Smooth muscle cell (in vitro differentiated cells): ENCODE measurements at regions not wholly inside any gene's neighbourhood (a gene's known extent, or its start where the extent isn't known, plus 50 kb on each side); places are given as distances from the start of the nearest gene placed in this dataset.

Experiments used
- DNase-seq: peaks from one replicate; lab custom pipeline; 2025; ENCODE audit not compliant: unreplicated experiment; lab: John Stamatoyannopoulos, UW
- H2AFZ ChIP-seq: fragments of 200-600 bp; sonication (generic); 2 replicates; pipeline ENCODE4 v1.6.0; 2016; ENCODE audit warnings: antibody characterized with exemption, low read depth, mild to moderate bottlenecking
- H3F3A ChIP-seq: fragments of 200-600 bp; sonication (generic); 2 replicates; pipeline ENCODE4 v1.6.0; 2017; ENCODE audit warnings: antibody characterized with exemption, low read depth
- H3K27ac ChIP-seq: fragments of 200-600 bp; sonication (generic); 2 replicates; pipeline ENCODE4 v1.5.1; 2016; ENCODE audit warnings: low read depth, mild to moderate bottlenecking
- H3K27me3 ChIP-seq: fragments of 200-600 bp; sonication (generic); 2 replicates; pipeline ENCODE4 v1.6.1; 2016; ENCODE audit warnings: low read depth, mild to moderate bottlenecking
- H3K36me3 ChIP-seq: fragments of 200-600 bp; sonication (generic); 2 replicates; pipeline ENCODE4 v1.5.1; 2016; ENCODE audit warnings: low read depth
- H3K4me1 ChIP-seq: fragments of 200-600 bp; sonication (generic); 2 replicates; pipeline ENCODE4 v1.5.1; 2016; ENCODE audit warnings: low read depth
- H3K4me2 ChIP-seq: fragments of 200-600 bp; sonication (generic); 2 replicates; pipeline ENCODE4 v1.6.0; 2016; ENCODE audit warnings: mild to moderate bottlenecking
- H3K4me3 ChIP-seq: fragments of 200-600 bp; sonication (generic); 2 replicates; pipeline ENCODE4 v1.5.1; 2016; ENCODE audit warnings: mild to moderate bottlenecking
- H3K79me2 ChIP-seq: fragments of 200-600 bp; sonication (generic); 2 replicates; pipeline ENCODE4 v1.6.0; 2016; ENCODE audit warnings: low read depth, mild to moderate bottlenecking
- H3K9ac ChIP-seq: fragments of 200-600 bp; sonication (generic); 2 replicates; pipeline ENCODE4 v1.6.0; 2016; ENCODE audit warnings: low read depth
- H3K9me3 ChIP-seq: fragments of 200-600 bp; sonication (generic); replicated peaks from 2 replicates; pipeline ENCODE4 v1.5.1; 2016; ENCODE audit warnings: low read depth
- H4K20me1 ChIP-seq: fragments of 200-600 bp; sonication (generic); 2 replicates; pipeline ENCODE4 v1.6.0; 2016; ENCODE audit warnings: low read depth
- CTCF ChIP-seq: fragments of 200-600 bp; sonication (generic); IDR thresholded peaks from 2 replicates; pipeline ENCODE4 v1.5.1; 2017; ENCODE audit warnings: borderline replicate concordance, mild to moderate bottlenecking, antibody characterized with exemption; ENCODE audit not compliant: insufficient read depth, poor library complexity, severe bottlenecking
- WGBS: methylation state at CpG from one replicate; pipeline ENCODE4 v1.1.7; 2016; ENCODE audit warnings: low lambda C conversion rate; 5-methylcytosine and 5-hydroxymethylcytosine counted together

- H3K27ac ChIP-seq, result peak overlapping the region; percentile 83
- H3K36me3 ChIP-seq, result no peaks in the 10 kb centered on the region
- peaks cover 16% of the 10 kb centered on the region for H3K4me1 ChIP-seq
- H3K4me2 ChIP-seq, result no peak overlapping the region
- DNase-seq, result no peak
- H3K9ac ChIP-seq, result no peak overlapping the region
- H3F3A ChIP-seq, result peaks cover 3% of the 10 kb centered on the region
- no peaks in the 10 kb centered on the region for H3K27me3 ChIP-seq
- no peak for TF ChIP-seq CTCF
- no peaks in the 10 kb centered on the region for H3K79me2 ChIP-seq
- WGBS, result 78% methylated on average over 4 of the region's 4 CpGs
- no peaks in the 10 kb centered on the region for H4K20me1 ChIP-seq
- no peaks in the 10 kb centered on the region for H3K9me3 ChIP-seq
- no peak overlapping the region for H3K4me3 ChIP-seq
- H2AFZ ChIP-seq, result no peak overlapping the region
These were observed 401.9 kb downstream of the ZSWIM6 start for GRCh38 chr5:61734001-61734400.

DNA sequence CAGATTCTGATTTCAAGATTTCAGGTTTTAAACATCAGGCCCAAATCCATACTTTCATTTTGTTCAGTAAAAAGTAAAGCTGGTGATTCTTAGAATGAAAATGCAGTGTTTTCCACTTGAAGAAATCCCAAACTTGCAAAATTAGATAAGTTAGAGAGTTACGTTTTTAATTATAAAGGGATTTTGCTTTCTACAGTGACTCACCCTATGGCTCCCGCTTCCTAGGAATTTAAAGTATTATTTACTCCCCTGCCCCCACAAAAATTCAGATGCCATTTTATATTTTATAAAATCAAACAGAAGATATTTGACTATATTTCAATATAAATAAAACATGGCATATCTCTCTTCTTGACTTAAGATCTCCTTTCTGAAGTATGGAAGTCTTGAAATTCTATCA lies 402.9 kb downstream of the ZSWIM6 start:
- H3K4me1 ChIP-seq, result peaks cover 16% of the 10 kb centered on the region
- H4K20me1 ChIP-seq, result no peaks in the 10 kb centered on the region
- 4% methylated on average over 2 of the region's 2 CpGs for WGBS
- no peak for TF ChIP-seq CTCF
- no peaks in the 10 kb centered on the region for H3K36me3 ChIP-seq
- H3K9ac ChIP-seq, result peak overlapping the region; percentile 49
- H3K4me3 ChIP-seq, result no peak overlapping the region
- H3F3A ChIP-seq, result peaks cover 3% of the 10 kb centered on the region
- no peaks in the 10 kb centered on the region for H3K27me3 ChIP-seq
- peak overlapping the region; percentile 83 for H3K27ac ChIP-seq
- H3K79me2 ChIP-seq, result no peaks in the 10 kb centered on the region
- H3K4me2 ChIP-seq, result peak overlapping the region; percentile 71
- no peak for DNase-seq
- peak overlapping the region; percentile 52 for H2AFZ ChIP-seq
- no peaks in the 10 kb centered on the region for H3K9me3 ChIP-seq

DNA sequence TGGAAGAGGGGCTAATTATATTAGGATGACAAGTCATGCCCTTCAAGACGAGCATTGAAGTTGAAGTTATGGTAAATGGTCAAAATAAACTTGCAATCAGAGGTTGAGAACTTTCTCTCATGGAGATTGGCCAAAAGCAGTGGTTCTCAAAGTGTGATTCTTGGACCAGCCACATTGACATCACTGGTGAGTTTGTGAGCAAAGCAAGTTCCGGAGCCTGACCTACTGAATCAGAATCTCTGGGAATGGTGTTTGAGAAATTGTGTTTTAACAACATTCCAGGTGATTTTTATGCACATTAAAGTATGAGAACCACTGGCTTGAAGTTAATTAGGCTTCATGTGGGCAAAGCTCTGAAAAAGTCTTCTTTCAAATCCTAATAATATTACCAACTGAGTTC lies 403.5 kb downstream of the ZSWIM6 start:
- peak overlapping the region; percentile 49 for H3K9ac ChIP-seq
- H3K4me2 ChIP-seq, result peak overlapping the region; percentile 71
- TF ChIP-seq CTCF, result no peak
- H4K20me1 ChIP-seq, result no peaks in the 10 kb centered on the region
- no peaks in the 10 kb centered on the region for H3K9me3 ChIP-seq
- no peaks in the 10 kb centered on the region for H3K27me3 ChIP-seq
- 96% methylated on average over 2 of the region's 2 CpGs for WGBS
- peaks cover 16% of the 10 kb centered on the region for H3K4me1 ChIP-seq
- H3K36me3 ChIP-seq, result no peaks in the 10 kb centered on the region
- no peak for DNase-seq
- peak overlapping the region; percentile 83 for H3K27ac ChIP-seq
- H3K79me2 ChIP-seq, result no peaks in the 10 kb centered on the region
- H3F3A ChIP-seq, result peaks cover 3% of the 10 kb centered on the region
- no peak overlapping the region for H3K4me3 ChIP-seq
- peak overlapping the region; percentile 52 for H2AFZ ChIP-seq

DNA sequence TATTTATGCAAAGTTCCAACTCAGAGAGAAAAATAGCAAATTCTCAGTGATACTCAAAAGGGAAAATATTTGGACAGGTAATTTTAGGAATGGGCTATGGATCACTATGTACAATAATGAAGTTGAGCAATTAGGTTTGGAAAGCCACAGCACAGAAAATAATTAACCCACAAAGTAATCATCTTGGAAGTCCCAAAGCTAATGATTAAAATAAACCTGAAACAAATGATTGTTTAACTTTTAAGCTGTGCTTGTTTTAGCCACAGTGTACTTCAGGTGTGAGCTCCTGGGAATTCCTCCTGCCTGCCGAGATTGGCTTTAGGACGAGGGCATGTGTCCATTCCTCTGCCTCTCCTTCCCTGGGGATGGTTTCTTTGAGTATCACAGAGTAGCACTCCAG lies 403.9 kb downstream of the ZSWIM6 start:
- H3K9me3 ChIP-seq, result no peaks in the 10 kb centered on the region
- no peaks in the 10 kb centered on the region for H3K36me3 ChIP-seq
- H3K4me3 ChIP-seq, result no peak overlapping the region
- no peaks in the 10 kb centered on the region for H4K20me1 ChIP-seq
- H3K4me1 ChIP-seq, result peaks cover 16% of the 10 kb centered on the region
- H3K9ac ChIP-seq, result peak overlapping the region; percentile 49
- H3K4me2 ChIP-seq, result peak overlapping the region; percentile 71
- no peaks in the 10 kb centered on the region for H3K79me2 ChIP-seq
- peak overlapping the region; percentile 83 for H3K27ac ChIP-seq
- no peaks in the 10 kb centered on the region for H3K27me3 ChIP-seq
- 97% methylated on average over 2 of the region's 2 CpGs for WGBS
- H3F3A ChIP-seq, result peaks cover 3% of the 10 kb centered on the region
- TF ChIP-seq CTCF, result no peak
- no peak for DNase-seq
- peak overlapping the region; percentile 52 for H2AFZ ChIP-seq
